CD8-positive, alpha-beta memory T cell (primary cell): ENCODE measurements at regions not wholly inside any gene's neighbourhood (a gene's known extent, or its start where the extent isn't known, plus 50 kb on each side); places are given as distances from the start of the nearest gene placed in this dataset.

ENCODE experiments used
- CTCF ChIA-PET: fragments of 350-600 bp; sonication (Branson Sonifier 250); formaldehyde crosslinking; loops from one replicate; lab custom pipeline; 2021; ENCODE audit warnings: antibody characterized with exemption; lab: Charles Lee
- POLR2A ChIA-PET: fragments of 350-600 bp; sonication (Branson Sonifier 250); formaldehyde crosslinking; loops from one replicate; lab custom pipeline; 2021; ENCODE audit warnings: antibody characterized with exemption; lab: Charles Lee
- DNase-seq, 5 donors: peaks; one replicate each; pipeline versions ENCODE4 v3.0.0 to v3.0.0-alpha.2; 2020 to 2022; ENCODE audit warnings: mixed read lengths in 1 of 5
- H3K27ac ChIP-seq: one replicate; pipeline ENCODE4 v1.7.0; 2013; ENCODE audit warnings: low read depth, mild to moderate bottlenecking, low read length, moderate library complexity
- H3K27me3 ChIP-seq: 2 replicates; pipeline ENCODE4 v1.7.0; 2013; ENCODE audit warnings: low read length, mild to moderate bottlenecking; ENCODE audit not compliant: insufficient read depth, poor library complexity, severe bottlenecking
- H3K36me3 ChIP-seq: 2 replicates; pipeline ENCODE4 v1.7.0; 2013; ENCODE audit warnings: mild to moderate bottlenecking, low read length, moderate library complexity; ENCODE audit not compliant: insufficient read depth
- H3K4me1 ChIP-seq: 2 replicates; pipeline ENCODE4 v1.7.0; 2013; ENCODE audit warnings: mild to moderate bottlenecking, low read length, moderate library complexity; ENCODE audit not compliant: insufficient read depth
- H3K4me3 ChIP-seq: 2 replicates; pipeline ENCODE4 v1.7.0; 2013; ENCODE audit warnings: mild to moderate bottlenecking, low read length
- H3K9me3 ChIP-seq: 2 replicates; pipeline ENCODE4 v1.7.0; 2013; ENCODE audit warnings: mild to moderate bottlenecking, low read length
- H3K27ac Mint-ChIP-seq, 8 donors: one replicate each; pipeline ENCODE4 v1.8.0; 2020 to 2021; ENCODE audit warnings: mixed read lengths in 8 of 8, mild to moderate bottlenecking in 6 of 8, inconsistent platforms in 3 of 8, moderate library complexity in 3 of 8
- H3K27me3 Mint-ChIP-seq, 2 donors: one replicate each; pipeline ENCODE4 v1.8.0; 2020 to 2021; ENCODE audit warnings: mixed read lengths in 2 of 2, mild to moderate bottlenecking in 1 of 2, moderate library complexity in 1 of 2
- H3K36me3 Mint-ChIP-seq, 3 donors: one replicate each; pipeline ENCODE4 v1.8.0; 2020 to 2021; ENCODE audit warnings: mixed read lengths in 3 of 3, inconsistent platforms in 1 of 3, mild to moderate bottlenecking in 1 of 3
- H3K4me1 Mint-ChIP-seq, 3 donors: one replicate each; pipeline ENCODE4 v1.8.0; 2020 to 2021; ENCODE audit warnings: mixed read lengths in 3 of 3, inconsistent platforms in 1 of 3, mild to moderate bottlenecking in 1 of 3
- H3K4me3 Mint-ChIP-seq, 7 donors: one replicate each; pipeline ENCODE4 v1.8.0; 2020 to 2021; ENCODE audit warnings: mixed read lengths in 7 of 7, mild to moderate bottlenecking in 6 of 7, moderate library complexity in 4 of 7, inconsistent platforms in 2 of 7
- H3K9me3 Mint-ChIP-seq, 5 donors: one replicate each; pipeline ENCODE4 v1.8.0; 2020 to 2022; ENCODE audit warnings: mixed read lengths in 5 of 5, mild to moderate bottlenecking in 3 of 5, moderate library complexity in 2 of 5, inconsistent platforms in 1 of 5

DNA sequence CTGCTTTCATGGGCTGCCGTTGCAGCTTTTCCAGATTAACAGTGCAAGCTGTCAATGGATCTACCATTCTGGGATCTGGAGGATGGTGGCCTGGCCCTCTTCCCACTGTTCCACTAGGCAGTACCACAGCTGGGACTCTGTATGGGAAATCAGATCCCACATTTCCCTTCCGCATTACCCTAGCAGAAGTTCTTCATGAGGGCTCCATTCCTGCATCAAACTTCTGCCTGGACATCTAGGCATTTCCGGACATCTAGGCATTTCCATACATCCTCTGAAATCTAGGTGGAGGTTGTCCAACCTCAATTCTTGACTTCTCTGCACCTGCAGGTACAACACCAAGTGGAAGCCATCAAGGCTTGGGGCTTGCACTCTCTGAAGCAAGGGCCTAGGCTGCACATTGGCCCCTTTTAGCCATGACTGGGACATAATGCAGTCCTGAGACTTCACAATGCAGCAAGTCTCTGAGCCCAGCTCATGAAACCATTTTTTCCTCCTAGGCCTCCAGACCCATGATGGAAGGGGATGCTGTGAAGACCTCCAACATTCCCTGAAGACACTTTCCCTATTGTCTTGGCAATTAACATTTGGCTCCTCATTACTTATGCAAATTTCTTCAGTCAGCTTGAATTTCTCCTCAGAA is 863.3 kb downstream of the C12orf50 start:
- no peaks in the 10 kb centered on the region for H3K4me1 ChIP-seq
- Mint-ChIP-seq H3K27me3 (no peaks in the 10 kb centered on the region), H3K27ac (no peak overlapping the region), H3K36me3 (no peaks in the 10 kb centered on the region), H3K9me3 (peaks cover 14 to 26% (median 20%) of the 10 kb centered on the region in 5 donors), H3K4me1 (no peaks in the 10 kb centered on the region), H3K4me3 (no peak overlapping the region)
- ChIA-PET POLR2A (no interaction called here), CTCF (no interaction called here)
- H3K27me3 ChIP-seq: no peaks in the 10 kb centered on the region
- no peak overlapping the region for H3K4me3 ChIP-seq
- H3K9me3 ChIP-seq: no peaks in the 10 kb centered on the region
- DNase-seq: no peak
- no peak overlapping the region for H3K27ac ChIP-seq
- H3K36me3 ChIP-seq: no peaks in the 10 kb centered on the region

DNA sequence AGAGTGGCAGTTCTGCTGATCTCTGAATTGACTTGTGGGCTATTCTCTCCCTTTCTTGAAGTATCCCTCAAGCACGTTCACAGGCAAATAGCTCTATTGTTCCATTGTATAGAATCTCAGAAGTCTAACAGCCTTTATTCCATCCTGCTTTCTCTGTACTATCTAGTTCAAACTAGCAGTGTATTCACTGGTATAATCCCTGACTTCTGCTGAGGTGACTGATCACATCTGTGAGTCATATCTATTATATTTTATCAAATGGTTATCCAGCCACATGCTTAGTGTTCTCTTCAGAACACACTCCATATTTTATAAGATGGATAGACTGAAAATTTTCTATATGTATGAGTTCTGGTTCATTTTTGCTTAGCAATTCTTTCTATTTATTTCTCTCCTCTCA is 866.1 kb downstream of the C12orf50 start:
- H3K9me3 Mint-ChIP-seq: peaks cover 14 to 23% (median 17%) of the 10 kb centered on the region in 5 donors
- ChIA-PET CTCF (no interaction called here), POLR2A (no interaction called here)
- no peak overlapping the region for H3K27ac ChIP-seq
- DNase-seq: no peak
- no peaks in the 10 kb centered on the region for H3K27me3 Mint-ChIP-seq
- H3K4me3 Mint-ChIP-seq: no peak overlapping the region
- H3K36me3 ChIP-seq: no peaks in the 10 kb centered on the region
- no peak overlapping the region for H3K27ac Mint-ChIP-seq
- no peaks in the 10 kb centered on the region for H3K36me3 Mint-ChIP-seq
- no peak overlapping the region for H3K4me3 ChIP-seq
- no peaks in the 10 kb centered on the region for H3K4me1 ChIP-seq
- H3K27me3 ChIP-seq: no peaks in the 10 kb centered on the region
- no peaks in the 10 kb centered on the region for H3K9me3 ChIP-seq
- no peaks in the 10 kb centered on the region for H3K4me1 Mint-ChIP-seq

DNA sequence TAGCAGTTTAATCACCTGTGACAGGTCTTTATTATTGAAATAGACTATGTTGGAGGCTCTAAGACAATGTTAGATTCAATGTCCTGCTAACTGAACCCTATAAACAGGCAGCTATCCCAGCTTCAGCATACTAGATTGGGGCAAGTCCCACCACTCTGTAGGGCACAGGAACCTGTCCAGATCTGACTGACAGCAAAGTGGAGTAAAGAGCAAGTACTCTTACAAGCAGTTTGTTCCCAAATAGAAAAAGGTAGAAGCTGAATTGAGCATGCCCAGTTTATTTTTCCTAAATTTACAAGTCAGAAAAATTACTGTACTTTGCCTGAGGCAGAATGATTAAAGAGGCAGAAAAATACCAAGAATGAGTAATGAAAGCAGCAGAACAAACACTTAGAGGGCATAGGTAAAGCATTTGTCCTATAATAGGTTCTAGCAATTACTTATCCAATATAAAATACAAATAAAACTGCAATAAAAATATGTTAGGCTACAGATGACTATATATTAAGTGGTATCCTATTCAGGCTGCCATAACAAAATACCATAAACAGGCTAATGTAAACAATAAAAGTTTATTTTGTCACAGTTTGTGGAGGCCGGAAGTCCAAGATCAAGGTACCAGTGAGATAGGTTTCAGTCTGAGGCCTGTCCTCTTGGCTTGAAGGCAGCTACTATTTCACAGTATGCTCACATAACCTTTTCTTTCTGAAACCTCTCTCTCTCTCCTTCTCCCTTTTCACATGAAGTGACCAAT is 868.2 kb downstream of the C12orf50 start:
- H3K4me3 Mint-ChIP-seq: no peak overlapping the region
- Histone ChIP-seq H3K27ac (no peak overlapping the region), H3K4me3 (no peak overlapping the region), H3K4me1 (no peaks in the 10 kb centered on the region), H3K9me3 (no peaks in the 10 kb centered on the region), H3K36me3 (no peaks in the 10 kb centered on the region), H3K27me3 (no peaks in the 10 kb centered on the region)
- no peak overlapping the region for H3K27ac Mint-ChIP-seq
- H3K9me3 Mint-ChIP-seq: peaks cover 8 to 23% (median 13%) of the 10 kb centered on the region in 5 donors
- no peak for DNase-seq
- H3K4me1 Mint-ChIP-seq: no peaks in the 10 kb centered on the region
- CTCF ChIA-PET: no interaction called here
- POLR2A ChIA-PET: no interaction called here
- no peaks in the 10 kb centered on the region for H3K36me3 Mint-ChIP-seq
- no peaks in the 10 kb centered on the region for H3K27me3 Mint-ChIP-seq

DNA sequence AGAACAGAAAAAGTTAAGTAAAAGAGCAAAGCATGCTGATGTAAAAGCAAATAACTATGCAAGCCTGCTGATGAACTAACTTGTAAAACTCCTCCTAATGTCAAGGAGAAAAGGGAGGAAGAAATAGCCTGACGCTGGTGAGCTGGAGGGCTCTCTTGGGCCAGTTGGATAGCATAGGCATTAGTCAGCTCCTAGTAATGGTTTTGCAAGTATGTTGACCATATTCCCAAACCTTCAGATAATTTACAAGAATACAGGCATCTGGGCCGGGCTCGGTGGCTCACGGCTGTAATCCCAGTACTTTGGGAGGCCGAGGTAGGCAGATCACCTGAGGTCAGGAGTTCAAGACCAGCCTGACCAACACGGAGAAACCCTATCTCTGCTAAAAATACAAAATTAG is 871.4 kb downstream of the C12orf50 start:
- Histone ChIP-seq H3K4me1 (no peaks in the 10 kb centered on the region), H3K4me3 (no peak overlapping the region), H3K27ac (no peak overlapping the region), H3K36me3 (no peaks in the 10 kb centered on the region), H3K9me3 (no peaks in the 10 kb centered on the region), H3K27me3 (no peaks in the 10 kb centered on the region)
- H3K4me1 Mint-ChIP-seq: no peaks in the 10 kb centered on the region
- ChIA-PET POLR2A (no interaction called here), CTCF (no interaction called here)
- no peaks in the 10 kb centered on the region for H3K36me3 Mint-ChIP-seq
- no peaks in the 10 kb centered on the region for H3K27me3 Mint-ChIP-seq
- peaks cover 2 to 12% (median 5%) of the 10 kb centered on the region in 5 donors for H3K9me3 Mint-ChIP-seq
- H3K4me3 Mint-ChIP-seq: no peak overlapping the region
- H3K27ac Mint-ChIP-seq: no peak overlapping the region
- DNase-seq: no peak

DNA sequence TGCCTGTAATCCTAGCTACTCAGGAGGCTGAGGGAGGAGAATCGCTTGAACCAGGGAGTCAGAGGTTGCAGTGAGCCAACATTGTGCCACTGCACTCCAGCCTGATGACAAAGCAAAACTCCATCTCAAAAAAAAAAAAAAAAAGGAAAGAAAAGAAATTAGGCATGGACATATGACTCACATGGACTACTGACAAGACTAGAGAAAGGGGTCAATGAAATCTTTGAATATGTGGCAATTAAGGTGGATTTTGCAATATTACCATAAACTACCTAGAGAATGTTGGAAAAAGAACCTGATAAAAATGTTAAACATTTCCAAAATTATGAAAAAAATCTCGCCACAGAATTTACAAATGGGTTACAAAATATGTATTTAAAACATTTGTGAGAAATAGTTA is 873.6 kb downstream of the C12orf50 start:
- peaks cover 0 to 17% (median 7%) of the 10 kb centered on the region in 5 donors for H3K9me3 Mint-ChIP-seq
- ChIA-PET POLR2A (no interaction called here), CTCF (no interaction called here)
- no peak for DNase-seq
- H3K27me3 ChIP-seq: no peaks in the 10 kb centered on the region
- no peak overlapping the region for H3K4me3 ChIP-seq
- H3K27ac Mint-ChIP-seq: no peak overlapping the region
- H3K27me3 Mint-ChIP-seq: no peaks in the 10 kb centered on the region
- no peaks in the 10 kb centered on the region for H3K4me1 ChIP-seq
- no peaks in the 10 kb centered on the region for H3K36me3 ChIP-seq
- no peak overlapping the region for H3K4me3 Mint-ChIP-seq
- H3K4me1 Mint-ChIP-seq: no peaks in the 10 kb centered on the region
- no peak overlapping the region for H3K27ac ChIP-seq
- no peaks in the 10 kb centered on the region for H3K9me3 ChIP-seq
- H3K36me3 Mint-ChIP-seq: no peaks in the 10 kb centered on the region

DNA sequence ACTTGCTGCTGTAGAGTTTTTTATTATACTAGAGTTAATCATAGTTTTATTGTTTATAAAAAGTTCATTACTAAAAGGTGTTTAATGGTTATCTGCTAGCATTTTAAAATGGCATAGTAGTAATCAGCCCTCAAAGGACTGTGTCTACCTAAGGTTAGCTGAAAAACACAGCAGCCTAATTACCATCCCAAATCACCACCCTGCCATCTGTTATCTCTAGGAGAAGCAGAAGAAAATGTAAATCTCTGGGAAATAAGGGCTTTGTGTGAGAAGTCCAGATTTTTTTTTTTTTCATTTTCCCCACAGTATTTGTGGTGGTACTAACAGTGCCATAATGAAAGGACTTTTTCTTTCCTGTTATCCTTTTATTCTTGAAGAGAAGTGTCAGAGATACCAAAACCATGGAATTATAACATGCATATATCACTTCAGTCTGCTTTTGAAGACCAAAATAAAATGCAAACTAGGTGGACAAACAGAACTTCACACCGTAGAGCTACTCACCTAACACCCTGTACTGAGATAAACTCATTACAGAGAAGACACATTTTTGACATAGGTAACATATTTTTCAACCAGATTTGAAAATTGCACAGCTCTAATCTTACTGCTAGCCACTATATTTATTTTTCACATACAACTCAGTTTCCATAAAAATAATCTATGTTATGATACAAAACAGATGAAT is 876.2 kb downstream of the C12orf50 start:
- Mint-ChIP-seq H3K9me3 (peaks cover 0 to 25% (median 14%) of the 10 kb centered on the region in 5 donors), H3K4me1 (no peaks in the 10 kb centered on the region), H3K4me3 (no peak overlapping the region), H3K36me3 (no peaks in the 10 kb centered on the region), H3K27me3 (no peaks in the 10 kb centered on the region), H3K27ac (no peak overlapping the region)
- H3K27ac ChIP-seq: no peak overlapping the region
- no peaks in the 10 kb centered on the region for H3K36me3 ChIP-seq
- no peak for DNase-seq
- POLR2A ChIA-PET: no interaction called here
- H3K4me3 ChIP-seq: no peak overlapping the region
- H3K4me1 ChIP-seq: no peaks in the 10 kb centered on the region
- H3K27me3 ChIP-seq: no peaks in the 10 kb centered on the region
- CTCF ChIA-PET: no interaction called here
- no peaks in the 10 kb centered on the region for H3K9me3 ChIP-seq

DNA sequence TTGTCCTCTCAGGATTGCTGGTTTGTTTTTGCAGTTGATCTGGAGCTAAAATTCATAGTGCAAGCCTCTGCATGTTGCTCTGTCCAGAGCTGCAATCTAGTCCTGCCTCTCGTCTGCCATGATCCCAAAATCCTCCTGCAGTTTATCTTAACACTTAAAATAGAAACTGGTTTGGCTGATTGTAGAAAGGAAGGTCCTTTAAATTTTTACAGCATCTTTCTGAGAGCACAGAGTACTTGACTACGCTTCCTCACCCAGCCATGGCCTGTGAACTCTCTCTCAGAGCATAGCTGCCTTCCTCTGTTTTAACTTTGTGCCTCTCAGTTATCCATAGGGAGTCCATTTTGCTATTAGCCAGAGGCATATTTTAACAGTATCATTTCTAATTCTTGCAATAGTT is 877.1 kb downstream of the C12orf50 start:
- Histone ChIP-seq H3K27ac (no peak overlapping the region), H3K27me3 (no peaks in the 10 kb centered on the region), H3K4me1 (no peaks in the 10 kb centered on the region), H3K4me3 (no peak overlapping the region), H3K9me3 (no peaks in the 10 kb centered on the region), H3K36me3 (no peaks in the 10 kb centered on the region)
- Mint-ChIP-seq H3K27ac (no peak overlapping the region), H3K4me1 (no peaks in the 10 kb centered on the region), H3K9me3 (peaks cover 0 to 25% (median 14%) of the 10 kb centered on the region in 5 donors), H3K27me3 (no peaks in the 10 kb centered on the region), H3K36me3 (no peaks in the 10 kb centered on the region), H3K4me3 (no peak overlapping the region)
- DNase-seq: no peak
- POLR2A ChIA-PET: no interaction called here
- CTCF ChIA-PET: no interaction called here

DNA sequence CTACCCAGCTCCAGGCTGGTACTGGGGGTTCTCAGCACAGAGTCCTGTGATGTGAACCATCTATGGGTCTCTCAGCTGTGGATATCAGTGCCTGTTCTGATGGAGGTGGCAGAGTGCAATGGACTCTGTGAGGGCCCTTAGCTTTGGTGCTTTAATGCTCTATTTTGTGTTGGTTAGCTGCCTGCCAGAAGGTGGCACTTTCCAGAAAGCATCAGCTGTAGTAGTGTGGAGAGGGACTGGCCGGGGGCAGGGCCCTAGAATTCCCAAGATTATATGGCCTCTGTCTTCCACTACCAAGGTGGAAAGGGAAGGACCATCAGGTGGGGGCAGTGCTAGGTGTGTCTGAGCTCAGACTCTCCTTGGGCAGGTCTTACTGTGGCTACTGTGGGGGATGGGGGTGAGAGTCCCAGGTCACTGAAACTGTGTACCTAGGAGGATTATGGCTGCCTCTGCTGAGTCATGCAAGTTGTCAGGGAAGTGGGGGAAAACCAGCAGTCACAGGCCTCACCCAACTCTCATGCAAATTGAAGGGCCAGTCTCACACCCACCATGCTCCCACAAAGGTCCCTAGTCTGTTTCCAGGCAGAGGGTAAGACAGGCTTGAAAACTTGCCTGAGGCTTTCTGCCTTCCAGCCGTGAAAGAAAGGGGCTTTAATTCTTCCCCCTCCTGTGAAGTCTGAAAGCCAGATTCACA is 878.1 kb downstream of the C12orf50 start:
- no peak for DNase-seq
- no peaks in the 10 kb centered on the region for H3K36me3 Mint-ChIP-seq
- peaks cover 0 to 25% (median 18%) of the 10 kb centered on the region in 5 donors for H3K9me3 Mint-ChIP-seq
- Histone ChIP-seq H3K4me1 (no peaks in the 10 kb centered on the region), H3K27me3 (no peaks in the 10 kb centered on the region), H3K4me3 (no peak overlapping the region), H3K9me3 (no peaks in the 10 kb centered on the region), H3K27ac (no peak overlapping the region), H3K36me3 (no peaks in the 10 kb centered on the region)
- ChIA-PET POLR2A (no interaction called here), CTCF (no interaction called here)
- H3K27ac Mint-ChIP-seq: no peak overlapping the region
- no peak overlapping the region for H3K4me3 Mint-ChIP-seq
- H3K4me1 Mint-ChIP-seq: no peaks in the 10 kb centered on the region
- no peaks in the 10 kb centered on the region for H3K27me3 Mint-ChIP-seq
